GM23338 (cell line): ENCODE measurements at regions not wholly inside any gene's neighbourhood (a gene's known extent, or its start where the extent isn't known, plus 50 kb on each side); places are given as distances from the start of the nearest gene placed in this dataset.
A peak's percentile ranks its signal among the peaks of the same experiment; 100 is the strongest.

ENCODE experiments used
- ATAC-seq: fragments of 200-7000 bp; cut with Tn5 transposase; 3 replicates; pipeline ENCODE4 v1.9.1; 2020
- DNase-seq: peaks from one replicate; pipeline ENCODE4 v3.0.0-alpha.2; 2015; ENCODE audit warnings: low spot score
- H2AFZ ChIP-seq: fragments of 200-600 bp; sonication (generic); 2 replicates; pipeline ENCODE4 v1.8.0; 2016; ENCODE audit warnings: antibody characterized with exemption, mild to moderate bottlenecking, moderate library complexity
- H3F3A ChIP-seq: fragments of 200-600 bp; sonication (generic); replicated peaks from 2 replicates; pipeline ENCODE4 v1.8.0; 2017; ENCODE audit warnings: antibody characterized with exemption, mixed run types, low read depth
- H3K27ac ChIP-seq: fragments of 200-600 bp; sonication (generic); 2 replicates; pipeline ENCODE4 v1.6.1; 2016; ENCODE audit warnings: low read depth
- H3K27me3 ChIP-seq: fragments of 200-600 bp; sonication (generic); 2 replicates; pipeline ENCODE4 v1.8.0; 2016; ENCODE audit warnings: mild to moderate bottlenecking, mixed run types, moderate library complexity; ENCODE audit not compliant: insufficient read depth
- H3K36me3 ChIP-seq: fragments of 200-600 bp; sonication (generic); 2 replicates; pipeline ENCODE4 v1.8.0; 2016; ENCODE audit warnings: mild to moderate bottlenecking; ENCODE audit not compliant: insufficient read depth
- H3K4me1 ChIP-seq: fragments of 200-600 bp; sonication (generic); 2 replicates; pipeline ENCODE4 v1.8.0; 2016; ENCODE audit warnings: mild to moderate bottlenecking, moderate library complexity; ENCODE audit not compliant: insufficient read depth
- H3K4me2 ChIP-seq: fragments of 200-600 bp; sonication (generic); 2 replicates; pipeline ENCODE4 v1.7.1; 2017; ENCODE audit warnings: mixed run types
- H3K4me3 ChIP-seq: fragments of 200-600 bp; sonication (generic); 2 replicates; pipeline ENCODE4 v1.6.1; 2016; ENCODE audit warnings: mixed run types
- H3K79me2 ChIP-seq: fragments of 200-600 bp; sonication (generic); replicated peaks from 2 replicates; pipeline ENCODE4 v1.8.0; 2017; ENCODE audit warnings: mild to moderate bottlenecking; ENCODE audit not compliant: insufficient read depth
- H3K9me2 ChIP-seq: fragments of 200-600 bp; sonication (generic); 2 replicates; pipeline ENCODE4 v1.8.0; 2017; ENCODE audit not compliant: insufficient read depth
- H4K20me1 ChIP-seq: fragments of 200-600 bp; sonication (generic); replicated peaks from 2 replicates; pipeline ENCODE4 v1.8.0; 2017; ENCODE audit warnings: mild to moderate bottlenecking; ENCODE audit not compliant: insufficient read depth
- H3K27ac Mint-ChIP-seq: 2 replicates; pipeline ENCODE4 v1.8.0; 2020; ENCODE audit warnings: inconsistent platforms, mild to moderate bottlenecking, moderate library complexity, mixed read lengths
- H3K27me3 Mint-ChIP-seq: 3 replicates; pipeline ENCODE4 v1.8.0; 2022; ENCODE audit warnings: low read depth, mild to moderate bottlenecking, moderate library complexity, mixed read lengths, inconsistent platforms; ENCODE audit not compliant: insufficient read depth, poor library complexity
- H3K36me3 Mint-ChIP-seq: 3 replicates; pipeline ENCODE4 v1.8.0; 2021; ENCODE audit warnings: low read depth, mild to moderate bottlenecking, inconsistent platforms, moderate library complexity, mixed read lengths
- H3K4me1 Mint-ChIP-seq: 3 replicates; pipeline ENCODE4 v1.8.0; 2020; ENCODE audit warnings: mild to moderate bottlenecking, inconsistent platforms, mixed read lengths
- H3K4me3 Mint-ChIP-seq: 3 replicates; pipeline ENCODE4 v1.8.0; 2021; ENCODE audit warnings: moderate library complexity, mild to moderate bottlenecking, inconsistent platforms, mixed read lengths
- H3K9me3 Mint-ChIP-seq: 3 replicates; pipeline ENCODE4 v1.8.0; 2020; ENCODE audit warnings: moderate library complexity, mild to moderate bottlenecking, inconsistent platforms, mixed read lengths
- CREB1 ChIP-seq: fragments of 250-450 bp; sonication (Bioruptor Pico); IDR thresholded peaks from 2 replicates; pipeline ENCODE4 v1.5.0; 2020; ENCODE audit warnings: low read depth, mild to moderate bottlenecking, moderate library complexity
- ETS1 ChIP-seq: IDR thresholded peaks from 2 replicates; pipeline ENCODE4 v1.6.1; 2016; ENCODE audit warnings: antibody characterized with exemption
- EZH2 ChIP-seq: fragments of 200-600 bp; sonication (generic); IDR thresholded peaks from one replicate; pipeline ENCODE4 v1.8.0; 2017; ENCODE audit warnings: antibody characterized with exemption, mild to moderate bottlenecking, low read depth; ENCODE audit not compliant: unreplicated experiment
- EZH2phosphoT487 ChIP-seq: fragments of 200-600 bp; sonication (generic); IDR thresholded peaks from one replicate; pipeline ENCODE4 v1.8.1; 2018; ENCODE audit warnings: antibody characterized with exemption; ENCODE audit not compliant: unreplicated experiment
- JUNB ChIP-seq: IDR thresholded peaks from one replicate; pipeline ENCODE4 v1.6.1; 2016; ENCODE audit warnings: antibody characterized with exemption; ENCODE audit not compliant: unreplicated experiment
- NANOG ChIP-seq: IDR thresholded peaks from 2 replicates; pipeline ENCODE4 v1.6.1; 2016; ENCODE audit warnings: antibody characterized with exemption, borderline replicate concordance
- POLR2AphosphoS5 ChIP-seq: IDR thresholded peaks from 2 replicates; pipeline ENCODE4 v1.6.1; 2016; ENCODE audit warnings: antibody characterized with exemption, low read depth
- STAT1 ChIP-seq: IDR thresholded peaks from one replicate; pipeline ENCODE4 v1.6.1; 2016; ENCODE audit warnings: antibody characterized with exemption; ENCODE audit not compliant: unreplicated experiment
- ZNF114 ChIP-seq: fragments of 250-450 bp; sonication (Bioruptor Pico); IDR thresholded peaks from 2 replicates; pipeline ENCODE4 v1.5.0; 2020; ENCODE audit warnings: mild to moderate bottlenecking, moderate library complexity
- TF ChIP-seq, protein P1 (sequence below): fragments of 250-450 bp; sonication (Bioruptor Pico); IDR thresholded peaks from 2 replicates; pipeline ENCODE4 v1.5.0; 2020; ENCODE audit warnings: mild to moderate bottlenecking, moderate library complexity
- TF ChIP-seq, protein P2 (sequence below): IDR thresholded peaks from one replicate; pipeline ENCODE4 v1.6.1; 2018; ENCODE audit warnings: antibody characterized with exemption; ENCODE audit not compliant: unreplicated experiment

- TF ChIP-seq, protein P1, sequence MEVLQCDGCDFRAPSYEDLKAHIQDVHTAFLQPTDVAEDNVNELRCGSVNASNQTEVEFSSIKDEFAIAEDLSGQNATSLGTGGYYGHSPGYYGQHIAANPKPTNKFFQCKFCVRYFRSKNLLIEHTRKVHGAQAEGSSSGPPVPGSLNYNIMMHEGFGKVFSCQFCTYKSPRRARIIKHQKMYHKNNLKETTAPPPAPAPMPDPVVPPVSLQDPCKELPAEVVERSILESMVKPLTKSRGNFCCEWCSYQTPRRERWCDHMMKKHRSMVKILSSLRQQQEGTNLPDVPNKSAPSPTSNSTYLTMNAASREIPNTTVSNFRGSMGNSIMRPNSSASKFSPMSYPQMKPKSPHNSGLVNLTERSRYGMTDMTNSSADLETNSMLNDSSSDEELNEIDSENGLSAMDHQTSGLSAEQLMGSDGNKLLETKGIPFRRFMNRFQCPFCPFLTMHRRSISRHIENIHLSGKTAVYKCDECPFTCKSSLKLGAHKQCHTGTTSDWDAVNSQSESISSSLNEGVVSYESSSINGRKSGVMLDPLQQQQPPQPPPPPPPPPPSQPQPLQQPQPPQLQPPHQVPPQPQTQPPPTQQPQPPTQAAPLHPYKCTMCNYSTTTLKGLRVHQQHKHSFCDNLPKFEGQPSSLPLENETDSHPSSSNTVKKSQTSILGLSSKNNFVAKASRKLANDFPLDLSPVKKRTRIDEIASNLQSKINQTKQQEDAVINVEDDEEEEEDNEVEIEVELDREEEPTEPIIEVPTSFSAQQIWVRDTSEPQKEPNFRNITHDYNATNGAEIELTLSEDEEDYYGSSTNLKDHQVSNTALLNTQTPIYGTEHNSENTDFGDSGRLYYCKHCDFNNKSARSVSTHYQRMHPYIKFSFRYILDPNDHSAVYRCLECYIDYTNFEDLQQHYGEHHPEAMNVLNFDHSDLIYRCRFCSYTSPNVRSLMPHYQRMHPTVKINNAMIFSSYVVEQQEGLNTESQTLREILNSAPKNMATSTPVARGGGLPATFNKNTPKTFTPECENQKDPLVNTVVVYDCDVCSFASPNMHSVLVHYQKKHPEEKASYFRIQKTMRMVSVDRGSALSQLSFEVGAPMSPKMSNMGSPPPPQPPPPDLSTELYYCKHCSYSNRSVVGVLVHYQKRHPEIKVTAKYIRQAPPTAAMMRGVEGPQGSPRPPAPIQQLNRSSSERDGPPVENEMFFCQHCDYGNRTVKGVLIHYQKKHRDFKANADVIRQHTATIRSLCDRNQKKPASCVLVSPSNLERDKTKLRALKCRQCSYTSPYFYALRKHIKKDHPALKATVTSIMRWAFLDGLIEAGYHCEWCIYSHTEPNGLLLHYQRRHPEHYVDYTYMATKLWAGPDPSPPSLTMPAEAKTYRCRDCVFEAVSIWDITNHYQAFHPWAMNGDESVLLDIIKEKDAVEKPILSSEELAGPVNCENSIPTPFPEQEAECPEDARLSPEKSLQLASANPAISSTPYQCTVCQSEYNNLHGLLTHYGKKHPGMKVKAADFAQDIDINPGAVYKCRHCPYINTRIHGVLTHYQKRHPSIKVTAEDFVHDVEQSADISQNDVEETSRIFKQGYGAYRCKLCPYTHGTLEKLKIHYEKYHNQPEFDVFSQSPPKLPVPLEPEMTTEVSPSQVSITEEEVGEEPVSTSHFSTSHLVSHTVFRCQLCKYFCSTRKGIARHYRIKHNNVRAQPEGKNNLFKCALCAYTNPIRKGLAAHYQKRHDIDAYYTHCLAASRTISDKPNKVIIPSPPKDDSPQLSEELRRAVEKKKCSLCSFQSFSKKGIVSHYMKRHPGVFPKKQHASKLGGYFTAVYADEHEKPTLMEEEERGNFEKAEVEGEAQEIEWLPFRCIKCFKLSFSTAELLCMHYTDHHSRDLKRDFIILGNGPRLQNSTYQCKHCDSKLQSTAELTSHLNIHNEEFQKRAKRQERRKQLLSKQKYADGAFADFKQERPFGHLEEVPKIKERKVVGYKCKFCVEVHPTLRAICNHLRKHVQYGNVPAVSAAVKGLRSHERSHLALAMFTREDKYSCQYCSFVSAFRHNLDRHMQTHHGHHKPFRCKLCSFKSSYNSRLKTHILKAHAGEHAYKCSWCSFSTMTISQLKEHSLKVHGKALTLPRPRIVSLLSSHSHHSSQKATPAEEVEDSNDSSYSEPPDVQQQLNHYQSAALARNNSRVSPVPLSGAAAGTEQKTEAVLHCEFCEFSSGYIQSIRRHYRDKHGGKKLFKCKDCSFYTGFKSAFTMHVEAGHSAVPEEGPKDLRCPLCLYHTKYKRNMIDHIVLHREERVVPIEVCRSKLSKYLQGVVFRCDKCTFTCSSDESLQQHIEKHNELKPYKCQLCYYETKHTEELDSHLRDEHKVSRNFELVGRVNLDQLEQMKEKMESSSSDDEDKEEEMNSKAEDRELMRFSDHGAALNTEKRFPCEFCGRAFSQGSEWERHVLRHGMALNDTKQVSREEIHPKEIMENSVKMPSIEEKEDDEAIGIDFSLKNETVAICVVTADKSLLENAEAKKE (CRISPR knock-in tag): no peak
- TF ChIP-seq ZNF114 (no peak), EZH2phosphoT487 (no peak), EZH2 (no peak), STAT1 (no peak)
- TF ChIP-seq, protein P2, sequence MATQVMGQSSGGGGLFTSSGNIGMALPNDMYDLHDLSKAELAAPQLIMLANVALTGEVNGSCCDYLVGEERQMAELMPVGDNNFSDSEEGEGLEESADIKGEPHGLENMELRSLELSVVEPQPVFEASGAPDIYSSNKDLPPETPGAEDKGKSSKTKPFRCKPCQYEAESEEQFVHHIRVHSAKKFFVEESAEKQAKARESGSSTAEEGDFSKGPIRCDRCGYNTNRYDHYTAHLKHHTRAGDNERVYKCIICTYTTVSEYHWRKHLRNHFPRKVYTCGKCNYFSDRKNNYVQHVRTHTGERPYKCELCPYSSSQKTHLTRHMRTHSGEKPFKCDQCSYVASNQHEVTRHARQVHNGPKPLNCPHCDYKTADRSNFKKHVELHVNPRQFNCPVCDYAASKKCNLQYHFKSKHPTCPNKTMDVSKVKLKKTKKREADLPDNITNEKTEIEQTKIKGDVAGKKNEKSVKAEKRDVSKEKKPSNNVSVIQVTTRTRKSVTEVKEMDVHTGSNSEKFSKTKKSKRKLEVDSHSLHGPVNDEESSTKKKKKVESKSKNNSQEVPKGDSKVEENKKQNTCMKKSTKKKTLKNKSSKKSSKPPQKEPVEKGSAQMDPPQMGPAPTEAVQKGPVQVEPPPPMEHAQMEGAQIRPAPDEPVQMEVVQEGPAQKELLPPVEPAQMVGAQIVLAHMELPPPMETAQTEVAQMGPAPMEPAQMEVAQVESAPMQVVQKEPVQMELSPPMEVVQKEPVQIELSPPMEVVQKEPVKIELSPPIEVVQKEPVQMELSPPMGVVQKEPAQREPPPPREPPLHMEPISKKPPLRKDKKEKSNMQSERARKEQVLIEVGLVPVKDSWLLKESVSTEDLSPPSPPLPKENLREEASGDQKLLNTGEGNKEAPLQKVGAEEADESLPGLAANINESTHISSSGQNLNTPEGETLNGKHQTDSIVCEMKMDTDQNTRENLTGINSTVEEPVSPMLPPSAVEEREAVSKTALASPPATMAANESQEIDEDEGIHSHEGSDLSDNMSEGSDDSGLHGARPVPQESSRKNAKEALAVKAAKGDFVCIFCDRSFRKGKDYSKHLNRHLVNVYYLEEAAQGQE: no peak
These were observed 372.3 kb downstream of the TTLL7 start (continued) for GRCh38 chr1:83626603-83627002.

DNA sequence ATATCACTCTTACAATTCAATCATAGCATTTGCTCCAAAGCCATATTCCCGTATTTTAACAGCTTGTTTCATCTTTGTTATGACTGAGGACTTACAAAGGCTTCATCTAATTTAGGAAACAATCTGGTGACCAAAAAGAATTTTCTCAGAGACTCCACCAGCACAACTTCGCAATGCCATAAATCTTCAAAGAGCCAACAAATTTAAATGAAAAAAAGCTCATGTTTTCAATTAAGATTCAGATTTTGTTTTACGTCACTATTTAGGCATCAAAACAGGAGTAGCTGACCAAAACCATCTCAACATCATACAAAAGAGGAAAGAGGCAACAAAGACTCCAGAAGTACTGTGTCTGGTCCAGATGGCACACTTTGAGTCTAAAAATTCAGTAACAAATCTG is 373.3 kb downstream of the TTLL7 start:
- no peaks in the 10 kb centered on the region for H4K20me1 ChIP-seq
- no peaks in the 10 kb centered on the region for H3K4me1 ChIP-seq
- H3K36me3 ChIP-seq: no peaks in the 10 kb centered on the region
- no peak for ATAC-seq
- Mint-ChIP-seq H3K4me1 (peaks cover 6% of the 10 kb centered on the region; the same call in 2 of the 3 replicates), H3K36me3 (0 out of 3 replicates have a peak, but pooled peaks cover 5% of the 10 kb centered on the region), H3K27me3 (peaks cover 7% of the 10 kb centered on the region), H3K9me3 (peaks cover 4% of the 10 kb centered on the region; the same call in 2 of the 3 replicates), H3K27ac (no peak overlapping the region), H3K4me3 (no peak overlapping the region)
- no peak overlapping the region for H3K27ac ChIP-seq
- peak overlapping the region; percentile 28; the same call in 1 of the 2 replicates for H2AFZ ChIP-seq
- no peak for DNase-seq
- H3K4me3 ChIP-seq: no peak overlapping the region
- peaks cover 18% of the 10 kb centered on the region; the same call in 1 of the 2 replicates for H3K9me2 ChIP-seq
- no peak overlapping the region for H3K4me2 ChIP-seq
- no peaks in the 10 kb centered on the region for H3K27me3 ChIP-seq
- H3K79me2 ChIP-seq: no peaks in the 10 kb centered on the region
- no peaks in the 10 kb centered on the region for H3F3A ChIP-seq
- TF ChIP-seq JUNB (no peak), NANOG (no peak), ZNF114 (no peak), ETS1 (no peak), CREB1 (CRISPR knock-in tag) (no peak), POLR2AphosphoS5 (no peak)
